Activated CD8-positive, alpha-beta T cell treated with anti-CD3 and anti-CD28 coated beads, Interleukin-2, amount 10 ng/mL, durations not matched to agents 7 days and 5 days (primary cell): ENCODE measurements at regions not wholly inside any gene's neighbourhood (a gene's known extent, or its start where the extent isn't known, plus 50 kb on each side); places are given as distances from the start of the nearest gene placed in this dataset.

Source experiments
- ATAC-seq: fragments of 150-1000 bp; cut with Tn5 transposase; one replicate; pipeline ENCODE4 v1.10.0; 2021; ENCODE audit warnings: moderate library complexity
- CTCF ChIA-PET: fragments of 350-600 bp; sonication (Branson Sonifier 250); formaldehyde crosslinking; loops from one replicate; lab custom pipeline; 2021; ENCODE audit warnings: antibody characterized with exemption; lab: Charles Lee
- POLR2A ChIA-PET: fragments of 350-600 bp; sonication (Branson Sonifier 250); formaldehyde crosslinking; loops from one replicate; lab custom pipeline; 2021; ENCODE audit warnings: antibody characterized with exemption; lab: Charles Lee
- DNase-seq: peaks from one replicate; pipeline ENCODE4 v3.0.0-alpha.2; 2020
- H3K27ac Mint-ChIP-seq: one replicate; pipeline ENCODE4 v1.8.0; 2021; ENCODE audit warnings: mild to moderate bottlenecking, mixed read lengths
- H3K27me3 Mint-ChIP-seq: one replicate; pipeline ENCODE4 v1.8.0; 2021; ENCODE audit warnings: low read depth, mixed read lengths
- H3K36me3 Mint-ChIP-seq: one replicate; pipeline ENCODE4 v1.8.0; 2021; ENCODE audit warnings: low read depth, mixed read lengths
- H3K4me1 Mint-ChIP-seq: one replicate; pipeline ENCODE4 v1.8.0; 2021; ENCODE audit warnings: low read depth, mixed read lengths
- H3K4me3 Mint-ChIP-seq: one replicate; pipeline ENCODE4 v1.8.0; 2021; ENCODE audit warnings: mild to moderate bottlenecking, mixed read lengths
- H3K9me3 Mint-ChIP-seq: one replicate; pipeline ENCODE4 v1.8.0; 2022; ENCODE audit warnings: mixed read lengths; ENCODE audit not compliant: insufficient read depth

GRCh38 chr6:169846286-169847056, 95.0 kb downstream of the ERMARD start:
- no peak for DNase-seq
- ChIA-PET POLR2A (no interaction called here), CTCF (interaction anchor here (2.6 kb wide), 1 partner anchor 15 kb away, joined by 10 read pairs; no protein-coding TSS in a partner anchor)
- Mint-ChIP-seq H3K9me3 (no peaks in the 10 kb centered on the region), H3K27me3 (peaks cover 11% of the 10 kb centered on the region), H3K27ac (no peak overlapping the region), H3K4me1 (no peaks in the 10 kb centered on the region), H3K36me3 (no peaks in the 10 kb centered on the region), H3K4me3 (no peak overlapping the region)
- no peak for ATAC-seq

DNA sequence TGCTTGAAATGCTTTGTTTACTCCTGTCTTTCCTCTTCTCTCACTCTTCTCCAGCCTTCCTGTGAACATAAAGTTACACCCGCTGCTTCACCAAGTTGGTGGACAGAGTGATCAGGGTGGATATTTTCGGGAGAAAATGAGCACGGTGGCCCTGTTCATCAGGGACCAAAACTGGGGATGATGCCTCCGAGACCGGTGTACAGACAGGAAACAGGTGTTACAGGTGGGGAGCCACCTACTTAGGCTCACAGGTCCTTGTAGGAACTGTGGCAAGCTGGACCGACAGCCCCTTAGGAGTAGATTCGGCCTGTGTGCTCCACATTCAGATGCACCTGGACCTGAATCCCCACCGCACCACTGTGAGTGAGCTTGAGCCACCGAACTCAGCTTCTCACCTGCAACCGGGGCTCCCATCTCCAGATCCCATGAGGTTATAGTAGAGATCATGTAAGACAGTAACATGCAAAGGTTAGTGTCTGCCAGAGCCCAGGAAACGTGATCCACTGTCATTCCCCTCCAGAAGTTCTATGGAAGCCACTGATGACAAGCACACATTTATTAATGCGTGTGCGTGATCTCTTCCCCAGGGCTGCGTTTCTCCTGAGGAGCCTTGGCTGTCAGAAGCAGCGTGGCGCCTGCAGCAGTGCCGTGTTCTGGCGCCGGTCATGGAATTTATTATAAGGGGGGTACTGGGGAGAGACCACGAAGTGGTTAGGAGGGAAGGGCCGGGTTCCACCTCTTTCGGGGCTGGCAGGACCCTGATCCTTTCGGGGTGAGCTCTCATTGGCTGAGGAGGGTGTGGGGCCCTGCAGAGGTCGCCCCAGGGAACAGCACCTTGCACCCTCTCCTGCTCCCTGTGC, 94.2 kb downstream of the ERMARD start:
- DNase-seq, result no peak
- no peaks in the 10 kb centered on the region for H3K36me3 Mint-ChIP-seq

GRCh38 chr6:169844946-169845345, 93.5 kb downstream of the ERMARD start:
- Mint-ChIP-seq H3K27ac (no peak overlapping the region), H3K27me3 (peaks cover 15% of the 10 kb centered on the region), H3K9me3 (no peaks in the 10 kb centered on the region), H3K4me1 (peaks cover 1% of the 10 kb centered on the region), H3K36me3 (no peaks in the 10 kb centered on the region), H3K4me3 (no peak overlapping the region)
- ATAC-seq (no peak), DNase-seq (no peak)
- CTCF ChIA-PET, result interaction anchor here (1.1 to 1.2 kb wide), 2 partner anchors 10 to 13 kb away, joined by 4 to 5 read pairs; no protein-coding TSS in a partner anchor
- POLR2A ChIA-PET, result no interaction called here

More for the DNA sequence above, 94.2 kb downstream of the ERMARD start:
- no peaks in the 10 kb centered on the region for H3K4me1 Mint-ChIP-seq
- peaks cover 13% of the 10 kb centered on the region for H3K27me3 Mint-ChIP-seq
- H3K27ac Mint-ChIP-seq, result no peak overlapping the region
- no peak overlapping the region for H3K4me3 Mint-ChIP-seq
- ChIA-PET CTCF (interaction anchor here (1.1 to 2.6 kb wide), 3 partner anchors 11 to 14 kb away, joined by 4 to 10 read pairs (median 5); no protein-coding TSS in a partner anchor), POLR2A (no interaction called here)
- H3K9me3 Mint-ChIP-seq, result no peaks in the 10 kb centered on the region
- ATAC-seq, result no peak

GRCh38 chr6:169843991-169844390, 92.6 kb downstream of the ERMARD start:
- Mint-ChIP-seq H3K4me3 (no peak overlapping the region), H3K27ac (no peak overlapping the region), H3K9me3 (no peaks in the 10 kb centered on the region), H3K36me3 (no peaks in the 10 kb centered on the region), H3K27me3 (peaks cover 15% of the 10 kb centered on the region), H3K4me1 (peaks cover 1% of the 10 kb centered on the region)
- DNase-seq, result no peak
- ATAC-seq, result no peak
- CTCF ChIA-PET, result interaction anchor here (1.0 to 3.3 kb wide), 2 partner anchors 13 to 673 kb away, joined by 3 to 16 read pairs; no protein-coding TSS in a partner anchor
- POLR2A ChIA-PET, result no interaction called here

- ChIA-PET CTCF (interaction anchor here (1.0 to 3.3 kb wide), 2 partner anchors 12 to 674 kb away, joined by 3 to 16 read pairs; no protein-coding TSS in a partner anchor), POLR2A (no interaction called here)
- peaks cover 1% of the 10 kb centered on the region for H3K4me1 Mint-ChIP-seq
- H3K27ac Mint-ChIP-seq, result no peak overlapping the region
- ATAC-seq (no peak), DNase-seq (no peak)
- H3K27me3 Mint-ChIP-seq, result peaks cover 15% of the 10 kb centered on the region
- H3K4me3 Mint-ChIP-seq, result no peak overlapping the region
- H3K36me3 Mint-ChIP-seq, result no peaks in the 10 kb centered on the region
- no peaks in the 10 kb centered on the region for H3K9me3 Mint-ChIP-seq
These were observed 91.7 kb downstream of the ERMARD start for GRCh38 chr6:169843110-169843509.

- Mint-ChIP-seq H3K27ac (no peak overlapping the region), H3K4me1 (peaks cover 1% of the 10 kb centered on the region), H3K4me3 (no peak overlapping the region), H3K27me3 (peaks cover 17% of the 10 kb centered on the region), H3K36me3 (no peaks in the 10 kb centered on the region), H3K9me3 (no peaks in the 10 kb centered on the region)
- DNase-seq (no peak), ATAC-seq (no peak)
- CTCF ChIA-PET, result interaction anchor here (3.3 kb wide), 1 partner anchor 11 kb away, joined by 16 read pairs; no protein-coding TSS in a partner anchor
- POLR2A ChIA-PET, result no interaction called here
These were observed 90.6 kb downstream of the ERMARD start for GRCh38 chr6:169841907-169842606.

GRCh38 chr6:169841251-169841650, 89.8 kb downstream of the ERMARD start:
- Mint-ChIP-seq H3K9me3 (no peaks in the 10 kb centered on the region), H3K4me3 (no peak overlapping the region), H3K4me1 (peaks cover 1% of the 10 kb centered on the region), H3K27me3 (peaks cover 24% of the 10 kb centered on the region), H3K36me3 (no peaks in the 10 kb centered on the region), H3K27ac (no peak overlapping the region)
- CTCF ChIA-PET, result interaction anchor here (3.3 kb wide), 1 partner anchor 10 kb away, joined by 16 read pairs; no protein-coding TSS in a partner anchor
- DNase-seq, result no peak
- no peak for ATAC-seq
- POLR2A ChIA-PET, result no interaction called here

DNA sequence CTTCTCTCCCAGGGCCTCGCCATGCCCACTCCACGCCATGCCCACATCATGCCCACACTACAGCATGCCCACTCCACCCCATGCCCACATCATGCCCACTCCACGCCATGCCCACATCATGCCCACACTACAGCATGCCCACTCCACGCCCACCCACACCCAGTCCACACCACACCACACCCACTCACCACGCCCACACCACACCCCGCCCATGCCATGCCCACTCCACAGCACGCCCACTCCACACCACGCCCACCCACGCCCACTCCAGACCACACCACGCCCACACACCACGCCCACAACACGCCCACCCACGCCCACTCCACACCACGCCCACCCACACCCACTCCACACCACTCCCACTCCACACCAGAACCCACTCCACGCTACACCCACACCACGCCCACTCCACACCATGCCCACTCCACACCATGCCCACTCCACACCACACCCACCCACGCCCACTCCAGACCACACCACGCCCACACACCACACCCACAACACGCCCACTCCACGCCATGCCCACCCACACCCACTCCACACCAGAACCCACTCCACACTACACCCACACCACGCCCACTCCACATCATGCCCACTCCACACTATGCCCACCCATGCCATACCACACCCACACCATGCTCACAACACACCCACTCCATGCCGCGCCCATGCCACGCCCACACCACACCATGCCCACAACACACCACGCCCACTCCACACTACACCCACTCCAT, 88.6 kb downstream of the ERMARD start:
- Mint-ChIP-seq H3K9me3 (no peaks in the 10 kb centered on the region), H3K4me3 (no peak overlapping the region), H3K36me3 (no peaks in the 10 kb centered on the region), H3K27me3 (peaks cover 35% of the 10 kb centered on the region), H3K27ac (no peak overlapping the region), H3K4me1 (peaks cover 1% of the 10 kb centered on the region)
- ChIA-PET CTCF (no interaction called here), POLR2A (no interaction called here)
- DNase-seq, result peak; percentile 16
- no peak for ATAC-seq

DNA sequence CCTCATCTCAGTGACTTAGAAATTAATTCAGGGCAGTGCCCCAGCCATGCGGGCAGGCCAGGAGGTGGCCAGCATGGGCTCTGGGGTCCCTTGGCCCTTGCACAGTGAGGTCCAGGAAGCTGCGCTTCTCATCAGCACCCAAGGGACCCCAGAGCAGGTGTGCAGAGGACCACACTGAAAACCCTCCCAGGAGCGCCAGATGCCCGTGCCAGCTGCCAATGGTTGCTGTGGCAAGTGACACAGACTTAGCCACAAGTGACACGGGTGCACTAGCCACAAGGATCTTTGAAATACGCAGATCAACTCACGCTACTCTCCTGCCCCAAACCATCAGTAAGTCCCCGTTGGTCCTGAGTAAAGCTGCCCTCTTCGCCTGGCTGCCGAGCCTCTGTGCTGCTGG, 88.1 kb downstream of the ERMARD start:
- Mint-ChIP-seq H3K4me3 (no peak overlapping the region), H3K27me3 (peaks cover 41% of the 10 kb centered on the region), H3K9me3 (no peaks in the 10 kb centered on the region), H3K36me3 (no peaks in the 10 kb centered on the region), H3K27ac (no peak overlapping the region), H3K4me1 (peaks cover 1% of the 10 kb centered on the region)
- POLR2A ChIA-PET, result no interaction called here
- ATAC-seq (no peak), DNase-seq (peak; percentile 17)
- CTCF ChIA-PET, result no interaction called here

- peaks cover 1% of the 10 kb centered on the region for H3K4me1 Mint-ChIP-seq
- H3K4me3 Mint-ChIP-seq, result no peak overlapping the region
- peaks cover 44% of the 10 kb centered on the region for H3K27me3 Mint-ChIP-seq
- no peak overlapping the region for H3K27ac Mint-ChIP-seq
- ChIA-PET CTCF (no interaction called here), POLR2A (no interaction called here)
- no peaks in the 10 kb centered on the region for H3K9me3 Mint-ChIP-seq
- DNase-seq (peak; percentile 19), ATAC-seq (no peak)
- no peaks in the 10 kb centered on the region for H3K36me3 Mint-ChIP-seq
These were observed 87.6 kb downstream of the ERMARD start for GRCh38 chr6:169839029-169839481.
